ENCODE measurements at regions not wholly inside any gene's neighbourhood (a gene's known extent, or its start where the extent isn't known, plus 50 kb on each side); places are given as distances from the start of the nearest gene placed in this dataset.
"Not testable (repeated sequence)": the region's sequence is repeated elsewhere in the genome, so short reads cannot be mapped to it uniquely, and the experiment has no call there.

- H3K4me1 ChIP-seq (replicated peaks in 1 of 2); in situ Hi-C loops (cut with MboI; ENCODE audit: low pct_unique_long_range_greater_than_20kb in 2 of 9, low sequenced_read_pairs in 9 of 9, unreplicated experiment in 9 of 9); ATAC-seq (replicated peaks in 6 of 8); H3K27ac ChIP-seq; H3K4me3 ChIP-seq: not testable (repeated sequence)
- WGBS, 10 experiments: 20 to 53% methylated on average over 2 of the region's 9 CpGs; no CpG with 5 or more reads in 8 of the 10 experiments
These were observed 325.0 kb downstream of the TRIM36 start for GRCh38 chr5:114844711-114845110.

- H3K4me1 ChIP-seq (replicated peaks in 1 of 2): no peaks in the 10 kb centered on the region
- no peak overlapping the region for H3K4me3 ChIP-seq
- WGBS, 10 experiments: 0 to 81% (median 10%) methylated on average over 1 to 3 of the region's 5 CpGs; no CpG with 5 or more reads in 4 of the 10 experiments
- in situ Hi-C loops (cut with MboI; ENCODE audit: low pct_unique_long_range_greater_than_20kb in 2 of 9, low sequenced_read_pairs in 9 of 9, unreplicated experiment in 9 of 9): no loop called here
- no peak for ATAC-seq (replicated peaks in 6 of 8)
- no peak overlapping the region for H3K27ac ChIP-seq
These were observed 330.3 kb downstream of the TRIM36 start for GRCh38 chr5:114839360-114839759.

GRCh38 chr5:114838937-114839336, 330.8 kb downstream of the TRIM36 start:
- Histone ChIP-seq H3K4me3 (no peak overlapping the region), H3K27ac (no peak overlapping the region), H3K4me1 (replicated peaks in 1 of 2) (no peaks in the 10 kb centered on the region)
- ATAC-seq (replicated peaks in 6 of 8): no peak
- in situ Hi-C loops (cut with MboI; ENCODE audit: low pct_unique_long_range_greater_than_20kb in 2 of 9, low sequenced_read_pairs in 9 of 9, unreplicated experiment in 9 of 9): no loop called here
- WGBS, 10 experiments: 43 to 80% (median 74%) methylated on average over 1 to 2 of the region's 2 CpGs; no CpG with 5 or more reads in 7 of the 10 experiments

- Histone ChIP-seq H3K4me1 (replicated peaks in 1 of 2) (no peaks in the 10 kb centered on the region), H3K4me3 (no peak overlapping the region), H3K27ac (no peak overlapping the region)
- in situ Hi-C loops (cut with MboI; ENCODE audit: low pct_unique_long_range_greater_than_20kb in 2 of 9, low sequenced_read_pairs in 9 of 9, unreplicated experiment in 9 of 9): no loop called here
- no peak for ATAC-seq (replicated peaks in 6 of 8)
- 0 to 70% (median 43%) methylated on average over 1 to 2 of the region's 2 CpGs; no CpG with 5 or more reads in 3 of the 10 experiments for WGBS, 10 experiments
These were observed 339.6 kb downstream of the TRIM36 start for GRCh38 chr5:114830114-114830513.

- Histone ChIP-seq H3K27ac (no peak overlapping the region), H3K4me3 (no peak overlapping the region), H3K4me1 (replicated peaks in 1 of 2) (no peaks in the 10 kb centered on the region)
- no peak for ATAC-seq (replicated peaks in 6 of 8)
- in situ Hi-C loops (cut with MboI; ENCODE audit: low pct_unique_long_range_greater_than_20kb in 2 of 9, low sequenced_read_pairs in 9 of 9, unreplicated experiment in 9 of 9): no loop called here
These were observed 346.8 kb downstream of the TRIM36 start for GRCh38 chr5:114822863-114823262.

- Histone ChIP-seq H3K4me3 (no peak overlapping the region), H3K4me1 (replicated peaks in 1 of 2) (no peaks in the 10 kb centered on the region), H3K27ac (no peak overlapping the region)
- WGBS, 10 experiments: 0 to 100% (median 46%) methylated on average over 1 of the region's 1 CpG; no CpG with 5 or more reads in 2 of the 10 experiments
- no peak for ATAC-seq (replicated peaks in 6 of 8)
- in situ Hi-C loops (cut with MboI; ENCODE audit: low pct_unique_long_range_greater_than_20kb in 2 of 9, low sequenced_read_pairs in 9 of 9, unreplicated experiment in 9 of 9): no loop called here
These were observed 347.3 kb downstream of the TRIM36 start for GRCh38 chr5:114822436-114822835.

GRCh38 chr5:114790403-114790792, 379.3 kb downstream of the TRIM36 start:
- no peak overlapping the region for H3K4me3 ChIP-seq
- 0 to 100% (median 76%) methylated on average over 1 to 2 of the region's 2 CpGs for whole genome bisulfite sequencing, 10 experiments
- no peak for ATAC-seq (replicated peaks in 6 of 8)
- H3K4me1 ChIP-seq (replicated peaks in 1 of 2): no peaks in the 10 kb centered on the region
- no peak overlapping the region for H3K27ac ChIP-seq
- in situ Hi-C loops (cut with MboI; ENCODE audit: low pct_unique_long_range_greater_than_20kb in 2 of 9, low sequenced_read_pairs in 9 of 9, unreplicated experiment in 9 of 9): loop anchor here in 2 of 9 experiments (25.0 kb wide), 2 partner anchors 1128 to 1153 kb away; no protein-coding TSS in a partner anchor

GRCh38 chr5:114789773-114790402, 379.8 kb downstream of the TRIM36 start:
- in situ Hi-C loops (cut with MboI; ENCODE audit: low pct_unique_long_range_greater_than_20kb in 2 of 9, low sequenced_read_pairs in 9 of 9, unreplicated experiment in 9 of 9): loop anchor here in 2 of 9 experiments (25.0 kb wide), 2 partner anchors 1128 to 1153 kb away; no protein-coding TSS in a partner anchor
- no peak overlapping the region for H3K27ac ChIP-seq
- 0 to 56% (median 23%) methylated on average over 2 to 4 of the region's 4 CpGs; no CpG with 5 or more reads in 2 of the 10 experiments for WGBS, 10 experiments
- peak in 7 of 8 experiments; percentile 37 to 73 (median 55) for ATAC-seq (replicated peaks in 6 of 8)
- H3K4me1 ChIP-seq (replicated peaks in 1 of 2): no peaks in the 10 kb centered on the region
- H3K4me3 ChIP-seq: no peak overlapping the region

- peak in 1 of 8 experiments; percentile 34 for ATAC-seq (replicated peaks in 6 of 8)
- Histone ChIP-seq H3K27ac (no peak overlapping the region), H3K4me1 (replicated peaks in 1 of 2) (no peaks in the 10 kb centered on the region), H3K4me3 (no peak overlapping the region)
- 20 to 100% (median 97%) methylated on average over 1 to 3 of the region's 8 CpGs; no CpG with 5 or more reads in 5 of the 10 experiments for WGBS, 10 experiments
- in situ Hi-C loops (cut with MboI; ENCODE audit: low pct_unique_long_range_greater_than_20kb in 2 of 9, low sequenced_read_pairs in 9 of 9, unreplicated experiment in 9 of 9): loop anchor here in 2 of 9 experiments (25.0 kb wide), 2 partner anchors 1121 to 1146 kb away; no protein-coding TSS in a partner anchor
These were observed 386.8 kb downstream of the TRIM36 start for GRCh38 chr5:114782869-114783268.

GRCh38 chr5:114782177-114782576, 387.5 kb downstream of the TRIM36 start:
- peak in 5 of 8 experiments; percentile 54 to 77 (median 63) for ATAC-seq (replicated peaks in 6 of 8)
- in situ Hi-C loops (cut with MboI; ENCODE audit: low pct_unique_long_range_greater_than_20kb in 2 of 9, low sequenced_read_pairs in 9 of 9, unreplicated experiment in 9 of 9): loop anchor here in 2 of 9 experiments (25.0 kb wide), 2 partner anchors 1120 to 1145 kb away; no protein-coding TSS in a partner anchor
- 48 to 73% (median 64%) methylated on average over 1 to 8 of the region's 8 CpGs; no CpG with 5 or more reads in 6 of the 10 experiments for WGBS, 10 experiments
- Histone ChIP-seq H3K4me3 (no peak overlapping the region), H3K27ac (no peak overlapping the region), H3K4me1 (replicated peaks in 1 of 2) (no peaks in the 10 kb centered on the region)

- no peak overlapping the region for H3K4me3 ChIP-seq
- H3K4me1 ChIP-seq (replicated peaks in 1 of 2): no peaks in the 10 kb centered on the region
- in situ Hi-C loops (cut with MboI; ENCODE audit: low pct_unique_long_range_greater_than_20kb in 2 of 9, low sequenced_read_pairs in 9 of 9, unreplicated experiment in 9 of 9): loop anchor here in 2 of 9 experiments (25.0 kb wide), 2 partner anchors 1118 to 1143 kb away; no protein-coding TSS in a partner anchor
- WGBS, 10 experiments: 0 to 100% (median 20%) methylated on average over 1 to 2 of the region's 2 CpGs; no CpG with 5 or more reads in 4 of the 10 experiments
- ATAC-seq (replicated peaks in 6 of 8): no peak
- no peak overlapping the region for H3K27ac ChIP-seq
These were observed 389.4 kb downstream of the TRIM36 start for GRCh38 chr5:114780290-114780689.

- 0 to 94% (median 37%) methylated on average over 1 to 3 of the region's 3 CpGs; no CpG with 5 or more reads in 3 of the 10 experiments for WGBS, 10 experiments
- H3K4me3 ChIP-seq: no peak overlapping the region
- ATAC-seq (replicated peaks in 6 of 8): no peak
- H3K4me1 ChIP-seq (replicated peaks in 1 of 2): no peaks in the 10 kb centered on the region
- H3K27ac ChIP-seq: no peak overlapping the region
- in situ Hi-C loops (cut with MboI; ENCODE audit: low pct_unique_long_range_greater_than_20kb in 2 of 9, low sequenced_read_pairs in 9 of 9, unreplicated experiment in 9 of 9): no loop called here
These were observed 382.5 kb downstream of the KCNN2 start for GRCh38 chr5:114744406-114744805.

GRCh38 chr5:114734238-114734637, 372.4 kb downstream of the KCNN2 start:
- in situ Hi-C loops (cut with MboI; ENCODE audit: low pct_unique_long_range_greater_than_20kb in 2 of 9, low sequenced_read_pairs in 9 of 9, unreplicated experiment in 9 of 9): no loop called here
- Histone ChIP-seq H3K4me1 (replicated peaks in 1 of 2) (peaks cover 0 to under 1% of the 10 kb centered on the region in 2 donors), H3K27ac (no peak overlapping the region), H3K4me3 (no peak overlapping the region)
- ATAC-seq (replicated peaks in 6 of 8): no peak
- 0 to 100% (median 82%) methylated on average over 1 of the region's 1 CpG; no CpG with 5 or more reads in 3 of the 10 experiments for WGBS, 10 experiments

All from motor neuron (in vitro differentiated cells).